Common myeloid progenitor, CD34-positive (primary cell): ENCODE measurements at regions not wholly inside any gene's neighbourhood (a gene's known extent, or its start where the extent isn't known, plus 50 kb on each side); places are given as distances from the start of the nearest gene placed in this dataset.

ENCODE experiments used
- CTCF ChIA-PET: fragments of 350-600 bp; sonication (Branson Sonifier 250); formaldehyde crosslinking; loops from one replicate; lab custom pipeline; 2021; ENCODE audit warnings: antibody characterized with exemption; lab: Charles Lee
- POLR2A ChIA-PET: fragments of 350-600 bp; sonication (Branson Sonifier 250); formaldehyde crosslinking; loops from one replicate; lab custom pipeline; 2021; ENCODE audit warnings: antibody characterized with exemption; lab: Charles Lee
- DNase-seq, 3 donors: peaks; one replicate each; pipeline versions ENCODE4 v3.0.0 to v3.0.0-alpha.2; 2013
- H3K27ac ChIP-seq, 2 experiments: 1 replicate in 1 of 2; 2 replicates in 1 of 2; pipeline ENCODE4 v1.7.0; 2013; ENCODE audit warnings: inconsistent platforms in 2 of 2, low read length in 2 of 2, mild to moderate bottlenecking in 2 of 2, low read depth in 1 of 2, moderate library complexity in 1 of 2; ENCODE audit not compliant: severe bottlenecking in 2 of 2, insufficient read depth in 1 of 2, poor library complexity in 1 of 2
- H3K27me3 ChIP-seq, 5 experiments: replicated peaks in 2 of 5; 1 replicate in 3 of 5; 2 replicates in 2 of 5; pipeline versions ENCODE4 v1.6.1 to v1.7.0; 2013; ENCODE audit warnings: low read length in 4 of 5, mild to moderate bottlenecking in 2 of 5, moderate library complexity in 2 of 5, inconsistent platforms in 1 of 5; ENCODE audit not compliant: insufficient read depth in 5 of 5, control insufficient read depth in 4 of 5
- H3K36me3 ChIP-seq, 4 experiments: 1 replicate in 2 of 4; 2 replicates in 2 of 4; pipeline versions ENCODE4 v1.6.1 to v1.7.0; 2013; ENCODE audit warnings: low read length in 3 of 4, control low read depth in 1 of 4, mild to moderate bottlenecking in 1 of 4; ENCODE audit not compliant: control insufficient read depth in 4 of 4, insufficient read depth in 4 of 4
- H3K4me1 ChIP-seq, 4 experiments: 1 replicate in 3 of 4; 2 replicates in 1 of 4; pipeline versions ENCODE4 v1.6.1 to v1.7.1; 2013; ENCODE audit warnings: low read length in 3 of 4, mild to moderate bottlenecking in 3 of 4, control low read depth in 1 of 4, inconsistent platforms in 1 of 4, moderate library complexity in 1 of 4; ENCODE audit not compliant: control insufficient read depth in 4 of 4, insufficient read depth in 4 of 4; ENCODE audit errors: control extremely low read depth in 1 of 4
- H3K4me3 ChIP-seq, 7 experiments: 1 replicate in 4 of 7; 2 replicates in 3 of 7; pipeline versions ENCODE4 v1.5.1 to v1.7.0; 2013; ENCODE audit warnings: mild to moderate bottlenecking in 7 of 7, low read length in 6 of 7, moderate library complexity in 6 of 7, inconsistent platforms in 2 of 7, low read depth in 2 of 7, control low read depth in 1 of 7; ENCODE audit not compliant: insufficient read depth in 4 of 7, control insufficient read depth in 1 of 7; ENCODE audit errors: extremely low read depth in 1 of 7
- H3K9me3 ChIP-seq, 5 experiments: 1 replicate in 4 of 5; 2 replicates in 1 of 5; pipeline versions ENCODE4 v1.6.1 to v1.7.1; 2013; ENCODE audit warnings: low read length in 4 of 5, mild to moderate bottlenecking in 2 of 5, inconsistent platforms in 1 of 5, low read depth in 1 of 5, moderate library complexity in 1 of 5; ENCODE audit not compliant: control insufficient read depth in 4 of 5, insufficient read depth in 2 of 5; ENCODE audit errors: control extremely low read depth in 1 of 5
- WGBS: methylation state at CpG from one replicate; pipeline ENCODE4 v1.1.5; 2013; ENCODE audit not compliant: insufficient coverage; 5-methylcytosine and 5-hydroxymethylcytosine counted together

- no peaks in the 10 kb centered on the region for H3K36me3 ChIP-seq
- DNase-seq: no peak
- H3K27me3 ChIP-seq: peaks cover 0 to 15% (median 11%) of the 10 kb centered on the region in 5 experiments
- 97% methylated on average over 8 of the region's 10 CpGs for WGBS
- H3K9me3 ChIP-seq: peaks cover 0 to 4% (median 0%) of the 10 kb centered on the region in 5 experiments
- ChIA-PET CTCF (interaction anchor here (0.6 to 9.9 kb wide), 25 partner anchors 8 to 624 kb away, joined by 3 to 132 read pairs (median 3); partner anchors contain the start of gene POLR1D), POLR2A (no interaction called here)
- H3K4me3 ChIP-seq: no peak overlapping the region
- no peak overlapping the region for H3K27ac ChIP-seq
- no peaks in the 10 kb centered on the region for H3K4me1 ChIP-seq
These were observed 50.2 kb upstream of the GTF3A start for GRCh38 chr13:27374126-27374613.
